Small intestine (tissue), 7 donors: ENCODE measurements at regions not wholly inside any gene's neighbourhood (a gene's known extent, or its start where the extent isn't known, plus 50 kb on each side); places are given as distances from the start of the nearest gene placed in this dataset.

ENCODE experiments used
- DNase-seq, 2 donors: peaks; one replicate each; pipeline versions ENCODE4 v3.0.0 to v3.0.0-alpha.2; 2013
- FAIRE-seq: peaks from 2 replicates; lab custom pipeline; 2012; peaks lifted over from hg19 to GRCh38; lab: Jason Lieb, UNC
- H3K27ac ChIP-seq, 3 donors: one replicate each; pipeline ENCODE4 v1.5.1; 2013; ENCODE audit warnings: low read length in 2 of 3, mild to moderate bottlenecking in 2 of 3, control low read depth in 1 of 3, inconsistent platforms in 1 of 3, low read depth in 1 of 3, moderate library complexity in 1 of 3
- H3K27me3 ChIP-seq, 3 donors: one replicate each; pipeline ENCODE4 v1.6.1; 2013; ENCODE audit warnings: low read length in 3 of 3, inconsistent platforms in 1 of 3; ENCODE audit not compliant: control insufficient read depth in 3 of 3, insufficient read depth in 3 of 3
- H3K36me3 ChIP-seq, 3 donors: one replicate each; pipeline ENCODE4 v1.6.1; 2013; ENCODE audit warnings: low read length in 3 of 3, inconsistent platforms in 1 of 3, low read depth in 1 of 3, mild to moderate bottlenecking in 1 of 3, moderate library complexity in 1 of 3; ENCODE audit not compliant: control insufficient read depth in 3 of 3, insufficient read depth in 2 of 3
- H3K4me1 ChIP-seq, 3 donors: one replicate each; pipeline ENCODE4 v1.6.1; 2013; ENCODE audit warnings: low read length in 2 of 3, inconsistent platforms in 1 of 3, low read depth in 1 of 3, mild to moderate bottlenecking in 1 of 3, moderate library complexity in 1 of 3; ENCODE audit not compliant: control insufficient read depth in 3 of 3, insufficient read depth in 2 of 3
- H3K4me3 ChIP-seq, 3 donors: one replicate each; pipeline ENCODE4 v1.5.1; 2013; ENCODE audit warnings: low read length in 3 of 3, control low read depth in 1 of 3, inconsistent platforms in 1 of 3, low read depth in 1 of 3, mild to moderate bottlenecking in 1 of 3, moderate library complexity in 1 of 3
- H3K9me3 ChIP-seq, 2 donors: one replicate each; pipeline ENCODE4 v1.6.1; 2013; ENCODE audit warnings: low read depth in 1 of 2, low read length in 1 of 2; ENCODE audit not compliant: control insufficient read depth in 2 of 2, insufficient read depth in 1 of 2
- WGBS, 3 donors: extraction: QIAGEN DNeasy Blood & Tissue Kit; methylation state at CpG; one replicate each; pipeline ENCODE4 v1.1.7; 2013; 5-methylcytosine and 5-hydroxymethylcytosine counted together
- donor health status: healthy with polysubstance abuse.
- donor health status: control.
- donor health status: control.
- donor health status: Bipolar disorder and iron deficiency.
- donor health status: healthy.

- Histone ChIP-seq H3K4me3 (peak overlapping the region in 1 of 3 donors; percentile 4), H3K27ac (no peak overlapping the region)
These were observed 53.8 kb upstream of the SYT13 start for GRCh38 chr11:45339729-45340519.

GRCh38 chr11:45337583-45338360 lies 51.6 kb upstream of the SYT13 start:
- no peak for FAIRE-seq
- Histone ChIP-seq H3K4me3 (no peak overlapping the region), H3K9me3 (no peaks in the 10 kb centered on the region), H3K36me3 (no peaks in the 10 kb centered on the region), H3K27ac (no peak overlapping the region), H3K27me3 (no peaks in the 10 kb centered on the region), H3K4me1 (no peaks in the 10 kb centered on the region)
- WGBS, 3 donors, result 85 to 93% (median 90%) methylated on average over 10 of the region's 10 CpGs
- no peak for DNase-seq

More at GRCh38 chr11:45339729-45340519, 53.8 kb upstream of the SYT13 start:
- Histone ChIP-seq H3K27me3 (no peaks in the 10 kb centered on the region), H3K36me3 (no peaks in the 10 kb centered on the region), H3K9me3 (no peaks in the 10 kb centered on the region), H3K4me1 (no peaks in the 10 kb centered on the region)
- WGBS, 3 donors, result 9 to 13% (median 12%) methylated on average over 26 of the region's 26 CpGs
- DNase-seq, result peak; percentile 84 to 96
- FAIRE-seq, result no peak

GRCh38 chr11:45336136-45336535 lies 50.0 kb upstream of the SYT13 start:
- FAIRE-seq, result no peak
- Histone ChIP-seq H3K36me3 (no peaks in the 10 kb centered on the region), H3K4me1 (no peaks in the 10 kb centered on the region), H3K9me3 (no peaks in the 10 kb centered on the region), H3K27me3 (no peaks in the 10 kb centered on the region), H3K4me3 (no peak overlapping the region), H3K27ac (no peak overlapping the region)
- whole genome bisulfite sequencing, 3 donors, result 89 to 93% (median 89%) methylated on average over 4 of the region's 4 CpGs
- no peak for DNase-seq
